BLaER1 treated with 17β-estradiol and CSF1 and Interleukin-3, amounts not matched to agents 10 nM and 100 nM (cell line): ENCODE measurements at regions not wholly inside any gene's neighbourhood (a gene's known extent, or its start where the extent isn't known, plus 50 kb on each side); places are given as distances from the start of the nearest gene placed in this dataset.

Experiments used
- H3K27ac ChIP-seq, 11 experiments: shearing (Covaris generic); formaldehyde crosslinking; 2 replicates each; pipeline ENCODE4 v1.8.1; 2022
- H3K27me3 ChIP-seq, 11 experiments: shearing (Covaris generic); formaldehyde crosslinking; 2 replicates each; pipeline ENCODE4 v1.8.1; 2022
- H3K36me3 ChIP-seq, 11 experiments: shearing (Covaris generic); formaldehyde crosslinking; 2 replicates each; pipeline ENCODE4 v1.8.1; 2022
- H3K4me1 ChIP-seq, 10 experiments: shearing (Covaris generic); formaldehyde crosslinking; 2 replicates each; pipeline ENCODE4 v1.8.1; 2022
- H3K4me2 ChIP-seq, 11 experiments: shearing (Covaris generic); formaldehyde crosslinking; 2 replicates each; pipeline ENCODE4 v1.8.1; 2022
- H3K4me3 ChIP-seq, 10 experiments: shearing (Covaris generic); formaldehyde crosslinking; 2 replicates each; pipeline ENCODE4 v1.8.1; 2022
- H3K9ac ChIP-seq, 11 experiments: shearing (Covaris generic); formaldehyde crosslinking; 2 replicates each; pipeline ENCODE4 v1.8.1; 2022
- H3K9me3 ChIP-seq, 11 experiments: shearing (Covaris generic); formaldehyde crosslinking; replicated peaks in 1 of 11; 2 replicates each; pipeline ENCODE4 v1.8.1; 2022
- H4K20me1 ChIP-seq, 11 experiments: shearing (Covaris generic); formaldehyde crosslinking; 2 replicates each; pipeline ENCODE4 v1.8.1; 2022
- Cebpa-rat ChIP-seq, 11 experiments: shearing (Covaris generic); IDR thresholded peaks; 2 replicates each; pipeline ENCODE4 v1.8.1; 2022

DNA sequence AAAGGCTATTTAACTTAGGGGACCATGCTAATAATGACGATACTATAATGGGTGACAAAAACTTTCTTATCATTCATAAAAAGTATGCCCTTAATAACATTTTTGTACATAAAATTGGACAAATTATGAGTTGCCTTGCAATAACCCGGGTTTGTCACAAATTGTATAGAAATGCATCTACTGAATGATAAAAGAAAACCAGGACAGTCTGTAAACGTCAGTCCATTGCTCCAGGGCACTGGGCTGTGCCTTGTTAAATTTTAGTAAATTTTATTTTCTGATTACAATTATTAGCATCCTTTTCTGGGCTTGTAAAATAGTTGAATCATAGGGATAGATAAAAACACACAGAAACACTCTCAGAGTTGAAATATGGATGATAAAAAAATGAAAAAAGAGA, 778.3 kb downstream of the RAPGEF2 start:
- Histone ChIP-seq H3K27ac (no peak overlapping the region), H3K4me1 (no peaks in the 10 kb centered on the region), H3K4me3 (no peak overlapping the region), H3K27me3 (no peaks in the 10 kb centered on the region), H4K20me1 (no peaks in the 10 kb centered on the region), H3K36me3 (no peaks in the 10 kb centered on the region), H3K4me2 (no peak overlapping the region), H3K9ac (no peak overlapping the region), H3K9me3 (no peaks in the 10 kb centered on the region)
- TF ChIP-seq Cebpa-rat (IDR thresholded peaks at IDR 0.05): no peak

GRCh38 chr4:159884989-159885388, 782.1 kb downstream of the RAPGEF2 start:
- Histone ChIP-seq H3K4me1 (no peaks in the 10 kb centered on the region), H3K27ac (no peak overlapping the region), H3K4me3 (no peak overlapping the region), H3K36me3 (no peaks in the 10 kb centered on the region), H3K4me2 (no peak overlapping the region), H3K9ac (no peak overlapping the region), H4K20me1 (no peaks in the 10 kb centered on the region), H3K27me3 (no peaks in the 10 kb centered on the region), H3K9me3 (no peaks in the 10 kb centered on the region)
- TF ChIP-seq Cebpa-rat (IDR thresholded peaks at IDR 0.05): no peak

DNA sequence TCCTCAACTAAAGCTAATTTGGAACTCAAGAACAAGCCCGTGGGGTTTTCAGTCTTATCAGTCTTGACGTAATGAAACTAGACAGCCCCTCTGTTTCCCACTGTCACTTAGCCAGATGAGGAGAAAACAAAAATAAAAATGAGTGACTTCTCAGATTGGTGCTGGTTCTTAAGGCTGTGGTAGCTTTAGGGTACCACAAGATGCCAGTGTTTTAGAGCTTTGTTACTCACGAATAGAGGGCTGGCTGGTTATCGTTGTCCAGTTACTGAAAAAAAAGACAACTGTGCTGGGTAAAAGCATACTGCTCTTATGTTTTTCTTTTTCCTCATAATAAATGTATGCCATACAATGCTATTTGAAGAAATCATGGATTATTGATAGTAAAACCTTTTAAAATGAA, 796.7 kb downstream of the RAPGEF2 start:
- Histone ChIP-seq H4K20me1 (no peaks in the 10 kb centered on the region), H3K36me3 (no peaks in the 10 kb centered on the region), H3K27ac (no peak overlapping the region)

DNA sequence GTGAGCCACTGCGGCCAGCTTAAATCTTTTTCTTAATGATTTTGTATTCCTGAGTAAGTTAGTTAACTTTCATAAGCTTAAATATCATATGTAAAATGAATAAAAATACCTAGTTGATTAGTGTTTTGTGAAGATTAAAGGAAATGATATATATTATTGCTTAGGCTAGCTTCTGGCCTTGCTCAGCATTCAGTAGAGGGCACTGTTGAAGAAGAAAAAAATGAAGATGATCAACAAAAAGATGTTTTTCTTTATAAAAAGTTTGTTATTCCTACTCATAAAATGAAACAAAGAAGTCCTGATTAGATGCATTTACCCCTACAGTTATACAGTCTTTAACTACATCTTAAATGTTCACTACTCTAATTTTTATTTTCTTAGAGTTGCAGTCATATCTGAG, 797.7 kb downstream of the RAPGEF2 start:
- Histone ChIP-seq H3K27me3 (no peaks in the 10 kb centered on the region), H4K20me1 (no peaks in the 10 kb centered on the region), H3K4me1 (no peaks in the 10 kb centered on the region), H3K9me3 (peaks cover 0 to 16% (median 0%) of the 10 kb centered on the region in 11 experiments; a peak in 6 of 22 replicates), H3K36me3 (no peaks in the 10 kb centered on the region), H3K4me2 (no peak overlapping the region), H3K4me3 (no peak overlapping the region), H3K27ac (no peak overlapping the region), H3K9ac (no peak overlapping the region)
- no peak for TF ChIP-seq Cebpa-rat (IDR thresholded peaks at IDR 0.05)

More for the DNA sequence above, 796.7 kb downstream of the RAPGEF2 start:
- H3K27me3 ChIP-seq: no peaks in the 10 kb centered on the region
- no peak overlapping the region for H3K4me2 ChIP-seq
- peaks cover 0 to 16% (median 0%) of the 10 kb centered on the region in 11 experiments; a peak in 6 of 22 replicates for H3K9me3 ChIP-seq
- no peak overlapping the region for H3K9ac ChIP-seq
- no peaks in the 10 kb centered on the region for H3K4me1 ChIP-seq
- H3K4me3 ChIP-seq: no peak overlapping the region
- no peak for TF ChIP-seq Cebpa-rat (IDR thresholded peaks at IDR 0.05)

DNA sequence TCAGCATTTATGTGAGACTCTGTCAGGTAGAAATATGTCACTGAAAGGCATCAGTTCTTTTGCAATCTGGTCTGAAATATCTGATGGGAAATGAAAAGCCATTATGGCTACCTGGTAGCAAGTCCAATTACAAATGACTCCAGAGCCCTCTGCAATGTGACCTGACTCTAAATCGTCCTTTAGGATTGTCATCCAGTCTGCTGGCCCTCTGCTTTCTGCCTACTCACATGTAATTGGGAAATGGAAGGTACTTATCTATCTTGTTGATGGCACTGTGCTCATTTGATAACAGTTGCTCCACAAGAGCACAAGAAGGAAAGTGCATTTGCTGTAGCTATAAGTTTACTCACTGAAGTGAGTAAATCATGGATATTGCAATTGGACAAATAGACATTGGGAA, 799.8 kb downstream of the RAPGEF2 start:
- TF ChIP-seq Cebpa-rat (IDR thresholded peaks at IDR 0.05): no peak
- Histone ChIP-seq H3K9ac (no peak overlapping the region), H3K4me2 (no peak overlapping the region)

GRCh38 chr4:159904906-159905305, 802.0 kb downstream of the RAPGEF2 start:
- Histone ChIP-seq H3K4me3 (no peak overlapping the region), H3K4me2 (no peak overlapping the region), H3K9me3 (no peaks in the 10 kb centered on the region), H3K9ac (no peak overlapping the region), H3K27me3 (no peaks in the 10 kb centered on the region), H4K20me1 (no peaks in the 10 kb centered on the region), H3K36me3 (no peaks in the 10 kb centered on the region), H3K4me1 (no peaks in the 10 kb centered on the region), H3K27ac (no peak overlapping the region)
- no peak for TF ChIP-seq Cebpa-rat (IDR thresholded peaks at IDR 0.05)

More for the DNA sequence above, 799.8 kb downstream of the RAPGEF2 start:
- no peaks in the 10 kb centered on the region for H3K27me3 ChIP-seq
- no peaks in the 10 kb centered on the region for H4K20me1 ChIP-seq
- H3K36me3 ChIP-seq: no peaks in the 10 kb centered on the region
- H3K9me3 ChIP-seq: peaks cover 0 to 3% (median 0%) of the 10 kb centered on the region in 11 experiments; a peak in 2 of 22 replicates
- no peaks in the 10 kb centered on the region for H3K4me1 ChIP-seq
- H3K27ac ChIP-seq: no peak overlapping the region
- no peak overlapping the region for H3K4me3 ChIP-seq

DNA sequence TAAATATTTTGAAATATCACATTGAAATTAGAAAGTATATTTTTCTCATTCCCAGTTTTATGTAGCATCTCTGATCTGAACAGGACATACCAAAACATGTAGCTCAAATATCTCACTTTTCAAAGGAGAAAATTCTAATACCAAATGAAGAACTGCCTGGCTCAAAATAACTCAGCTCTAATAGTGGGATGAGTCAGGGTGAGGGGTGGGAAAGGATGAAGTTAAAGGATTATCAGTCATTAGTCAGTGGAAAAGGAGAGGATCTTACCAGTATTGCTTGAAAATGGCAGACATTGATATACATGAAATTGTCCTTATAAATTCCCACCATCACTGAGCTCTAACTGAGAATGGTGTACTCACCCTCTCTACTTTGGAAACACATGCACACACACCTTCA, 803.2 kb downstream of the RAPGEF2 start:
- Histone ChIP-seq H4K20me1 (no peaks in the 10 kb centered on the region), H3K9me3 (no peaks in the 10 kb centered on the region), H3K9ac (no peak overlapping the region), H3K27me3 (no peaks in the 10 kb centered on the region), H3K4me1 (no peaks in the 10 kb centered on the region), H3K27ac (no peak overlapping the region), H3K36me3 (no peaks in the 10 kb centered on the region), H3K4me3 (no peak overlapping the region), H3K4me2 (no peak overlapping the region)
- no peak for TF ChIP-seq Cebpa-rat (IDR thresholded peaks at IDR 0.05)

DNA sequence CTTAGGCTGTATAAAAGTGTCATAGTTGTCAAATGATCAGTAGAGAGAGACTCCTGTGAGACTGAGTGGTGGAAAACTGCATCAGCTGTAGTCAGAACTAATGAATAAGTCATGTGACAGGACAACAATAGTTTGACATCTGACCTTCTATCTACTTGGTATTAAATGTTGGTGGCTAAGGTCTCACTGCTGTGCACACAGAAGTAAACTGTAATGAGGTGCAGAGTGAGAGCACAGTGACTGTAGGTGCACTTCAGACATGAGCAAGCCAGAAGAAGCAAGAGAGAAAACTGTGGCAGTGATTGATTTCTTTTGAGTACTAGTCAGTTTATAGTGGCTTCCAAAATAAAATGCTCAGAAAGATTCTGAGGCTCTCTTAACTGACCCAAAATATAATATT, 803.6 kb downstream of the RAPGEF2 start:
- Histone ChIP-seq H3K9ac (no peak overlapping the region), H3K27ac (no peak overlapping the region), H3K4me1 (no peaks in the 10 kb centered on the region), H4K20me1 (no peaks in the 10 kb centered on the region), H3K9me3 (no peaks in the 10 kb centered on the region), H3K27me3 (no peaks in the 10 kb centered on the region), H3K4me2 (no peak overlapping the region), H3K4me3 (no peak overlapping the region), H3K36me3 (no peaks in the 10 kb centered on the region)
- TF ChIP-seq Cebpa-rat (IDR thresholded peaks at IDR 0.05): no peak

- H3K4me2 ChIP-seq: no peak overlapping the region
- H3K27ac ChIP-seq: no peak overlapping the region
- H3K27me3 ChIP-seq: no peaks in the 10 kb centered on the region
- H3K4me3 ChIP-seq: no peak overlapping the region
- no peak overlapping the region for H3K9ac ChIP-seq
- no peaks in the 10 kb centered on the region for H3K9me3 ChIP-seq
- H4K20me1 ChIP-seq: no peaks in the 10 kb centered on the region
- no peaks in the 10 kb centered on the region for H3K4me1 ChIP-seq
- no peaks in the 10 kb centered on the region for H3K36me3 ChIP-seq
- TF ChIP-seq Cebpa-rat (IDR thresholded peaks at IDR 0.05): no peak
Observed at GRCh38 chr4:159910721-159911120, 807.8 kb downstream of the RAPGEF2 start.

DNA sequence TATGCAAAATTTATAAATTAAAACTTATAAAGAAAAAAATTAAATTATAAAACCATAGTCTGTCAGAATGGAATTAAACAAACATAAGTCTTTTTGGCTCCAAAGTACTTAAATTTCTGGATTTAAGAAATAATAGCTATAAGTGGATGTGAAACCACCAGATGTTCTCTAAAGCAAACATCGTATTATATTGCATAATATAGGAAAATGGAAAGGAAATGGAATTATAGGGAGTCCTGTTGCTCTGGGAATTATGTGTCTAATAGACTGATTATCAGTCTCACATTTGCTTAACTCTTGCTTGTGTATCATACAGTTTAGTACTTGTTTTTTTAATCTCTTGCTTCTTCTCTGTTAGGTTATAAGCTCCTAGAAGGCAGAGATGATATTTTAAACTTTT, 819.2 kb downstream of the RAPGEF2 start:
- H4K20me1 ChIP-seq: no peaks in the 10 kb centered on the region
- no peaks in the 10 kb centered on the region for H3K4me1 ChIP-seq
- no peak overlapping the region for H3K27ac ChIP-seq
- H3K9me3 ChIP-seq: peaks cover 26 to 32% (median 31%) of the 10 kb centered on the region in 11 experiments
- no peak overlapping the region for H3K4me2 ChIP-seq
- no peaks in the 10 kb centered on the region for H3K27me3 ChIP-seq
- no peak for TF ChIP-seq Cebpa-rat (IDR thresholded peaks at IDR 0.05)
- no peak overlapping the region for H3K9ac ChIP-seq
- no peaks in the 10 kb centered on the region for H3K36me3 ChIP-seq
- no peak overlapping the region for H3K4me3 ChIP-seq
